GM12864 (cell line): ENCODE measurements at regions not wholly inside any gene's neighbourhood (a gene's known extent, or its start where the extent isn't known, plus 50 kb on each side); places are given as distances from the start of the nearest gene placed in this dataset.

Experiments
- DNase-seq: peaks from one replicate; pipeline ENCODE4 v3.0.0-alpha.2; 2011; ENCODE audit warnings: low read depth
- H3K4me3 ChIP-seq: 2 replicates; pipeline ENCODE4 v1.5.1; 2011; ENCODE audit warnings: mild to moderate bottlenecking, low read depth, low read length, control low read depth
- TF ChIP-seq, protein P1 (sequence below): IDR thresholded peaks from 2 replicates; pipeline ENCODE4 v1.5.1; 2011; ENCODE audit warnings: low read depth, mild to moderate bottlenecking, moderate library complexity, low read length, control low read depth, inconsistent platforms; ENCODE audit errors: missing control alignments

DNA sequence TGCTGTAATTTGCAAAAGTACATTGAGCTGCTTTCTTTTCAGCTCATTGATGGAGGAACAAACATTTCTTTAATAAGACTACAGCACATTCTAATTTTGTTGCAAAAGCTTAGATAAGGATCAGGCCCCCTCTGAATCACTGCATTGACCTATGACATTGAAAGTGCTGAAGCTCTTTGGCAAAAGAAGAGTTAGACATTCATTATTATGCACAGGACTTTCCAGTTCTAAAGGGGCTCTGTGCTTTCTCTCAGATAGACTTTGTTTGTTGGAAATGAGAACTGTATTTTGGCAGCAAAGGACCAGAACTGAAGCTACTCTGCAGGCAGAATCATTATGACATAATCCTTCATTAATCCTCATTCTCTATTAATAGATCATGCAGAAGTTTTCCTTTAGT, 252.9 kb upstream of the SOX2 start:
- no peak for DNase-seq
- H3K4me3 ChIP-seq: no peak overlapping the region
- TF ChIP-seq, protein P1, sequence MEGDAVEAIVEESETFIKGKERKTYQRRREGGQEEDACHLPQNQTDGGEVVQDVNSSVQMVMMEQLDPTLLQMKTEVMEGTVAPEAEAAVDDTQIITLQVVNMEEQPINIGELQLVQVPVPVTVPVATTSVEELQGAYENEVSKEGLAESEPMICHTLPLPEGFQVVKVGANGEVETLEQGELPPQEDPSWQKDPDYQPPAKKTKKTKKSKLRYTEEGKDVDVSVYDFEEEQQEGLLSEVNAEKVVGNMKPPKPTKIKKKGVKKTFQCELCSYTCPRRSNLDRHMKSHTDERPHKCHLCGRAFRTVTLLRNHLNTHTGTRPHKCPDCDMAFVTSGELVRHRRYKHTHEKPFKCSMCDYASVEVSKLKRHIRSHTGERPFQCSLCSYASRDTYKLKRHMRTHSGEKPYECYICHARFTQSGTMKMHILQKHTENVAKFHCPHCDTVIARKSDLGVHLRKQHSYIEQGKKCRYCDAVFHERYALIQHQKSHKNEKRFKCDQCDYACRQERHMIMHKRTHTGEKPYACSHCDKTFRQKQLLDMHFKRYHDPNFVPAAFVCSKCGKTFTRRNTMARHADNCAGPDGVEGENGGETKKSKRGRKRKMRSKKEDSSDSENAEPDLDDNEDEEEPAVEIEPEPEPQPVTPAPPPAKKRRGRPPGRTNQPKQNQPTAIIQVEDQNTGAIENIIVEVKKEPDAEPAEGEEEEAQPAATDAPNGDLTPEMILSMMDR: no peak

DNA sequence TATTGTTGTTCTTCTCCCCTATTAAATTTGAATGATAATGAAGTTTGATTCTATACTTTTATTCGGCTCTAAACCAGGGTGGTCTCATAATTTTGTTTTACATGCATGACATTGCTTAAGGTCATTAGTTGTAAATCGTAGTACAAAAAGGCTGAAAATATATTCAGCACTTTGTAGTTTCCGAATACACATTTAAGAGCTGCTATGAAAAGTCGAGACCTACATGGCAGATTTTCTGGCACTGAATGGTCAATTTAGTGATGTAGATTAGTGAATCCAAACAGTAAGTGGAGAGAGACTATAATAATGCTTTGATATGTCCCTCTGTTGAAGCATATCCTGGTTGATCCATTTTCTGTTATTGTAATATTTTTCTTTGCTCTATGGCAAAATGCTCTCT, 254.0 kb upstream of the SOX2 start:
- DNase-seq: no peak
- TF ChIP-seq, protein P1: no peak
- no peak overlapping the region for H3K4me3 ChIP-seq

DNA sequence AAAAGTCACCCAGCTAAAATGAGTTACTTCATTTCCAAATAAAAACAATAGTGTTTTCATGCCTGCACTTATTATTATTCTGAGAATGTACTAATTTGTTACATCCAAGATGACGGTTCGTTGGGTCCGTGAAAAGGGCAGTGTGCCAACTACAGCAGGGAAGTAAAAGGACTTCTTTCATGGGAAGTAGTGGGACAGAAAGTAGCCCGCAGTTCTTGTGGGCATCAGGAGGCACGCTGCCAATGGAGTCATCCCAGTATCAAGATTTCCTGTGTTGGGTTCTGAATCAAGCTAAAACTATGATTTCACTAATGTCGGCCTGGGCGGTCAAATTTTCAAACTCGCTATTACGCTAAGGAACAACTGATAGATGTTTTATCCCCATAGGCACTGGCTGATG, 254.5 kb upstream of the SOX2 start:
- TF ChIP-seq, protein P1: no peak
- no peak for DNase-seq
- no peak overlapping the region for H3K4me3 ChIP-seq

DNA sequence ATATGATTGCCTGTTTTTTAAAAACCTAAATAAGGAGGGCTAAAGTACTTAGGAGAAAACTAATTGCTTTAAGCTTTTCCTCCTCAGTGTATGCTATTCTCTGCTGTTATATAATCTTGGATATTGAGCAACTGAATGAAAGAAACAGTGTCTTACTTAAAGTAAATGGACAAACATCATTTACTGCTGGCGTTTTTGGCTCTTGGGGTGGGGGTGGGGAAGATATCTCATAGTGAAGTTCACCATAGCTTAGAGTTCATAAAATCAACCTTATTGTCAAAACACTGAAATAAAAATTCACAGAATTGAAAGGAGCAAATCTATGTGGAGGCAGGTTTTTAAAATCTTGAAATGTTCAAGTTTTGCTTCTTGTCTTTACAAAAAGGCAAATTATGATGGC, 256.4 kb upstream of the SOX2 start:
- no peak for DNase-seq
- TF ChIP-seq, protein P1: no peak
- H3K4me3 ChIP-seq: no peak overlapping the region

GRCh38 chr3:181454451-181455027, 257.2 kb upstream of the SOX2 start:
- TF ChIP-seq, protein P1: no peak
- no peak overlapping the region for H3K4me3 ChIP-seq
- no peak for DNase-seq

GRCh38 chr3:181446741-181447140, 265.0 kb upstream of the SOX2 start:
- TF ChIP-seq, protein P1: no peak
- no peak overlapping the region for H3K4me3 ChIP-seq
- DNase-seq: no peak

GRCh38 chr3:181442066-181442465, 269.7 kb upstream of the SOX2 start:
- no peak overlapping the region for H3K4me3 ChIP-seq
- DNase-seq: no peak
- TF ChIP-seq, protein P1: no peak
